Activated CD4-positive, alpha-beta T cell treated with anti-CD3 and anti-CD28 coated beads, Interleukin-2, amount 50 U/mL, for 24 hours (primary cell): ENCODE measurements at regions not wholly inside any gene's neighbourhood (a gene's known extent, or its start where the extent isn't known, plus 50 kb on each side); places are given as distances from the start of the nearest gene placed in this dataset.
"Not testable (repeated sequence)": the region's sequence is repeated elsewhere in the genome, so short reads cannot be mapped to it uniquely, and the experiment has no call there.

ENCODE experiments used
- DNase-seq, 2 donors: peaks; one replicate each; pipeline ENCODE4 v3.0.0-alpha.2; 2020; ENCODE audit warnings: low read depth in 1 of 2, low spot score in 1 of 2

GRCh38 chr15:70376929-70377691 is 279.4 kb upstream of the TLE3 start:
- no peak for DNase-seq

DNA sequence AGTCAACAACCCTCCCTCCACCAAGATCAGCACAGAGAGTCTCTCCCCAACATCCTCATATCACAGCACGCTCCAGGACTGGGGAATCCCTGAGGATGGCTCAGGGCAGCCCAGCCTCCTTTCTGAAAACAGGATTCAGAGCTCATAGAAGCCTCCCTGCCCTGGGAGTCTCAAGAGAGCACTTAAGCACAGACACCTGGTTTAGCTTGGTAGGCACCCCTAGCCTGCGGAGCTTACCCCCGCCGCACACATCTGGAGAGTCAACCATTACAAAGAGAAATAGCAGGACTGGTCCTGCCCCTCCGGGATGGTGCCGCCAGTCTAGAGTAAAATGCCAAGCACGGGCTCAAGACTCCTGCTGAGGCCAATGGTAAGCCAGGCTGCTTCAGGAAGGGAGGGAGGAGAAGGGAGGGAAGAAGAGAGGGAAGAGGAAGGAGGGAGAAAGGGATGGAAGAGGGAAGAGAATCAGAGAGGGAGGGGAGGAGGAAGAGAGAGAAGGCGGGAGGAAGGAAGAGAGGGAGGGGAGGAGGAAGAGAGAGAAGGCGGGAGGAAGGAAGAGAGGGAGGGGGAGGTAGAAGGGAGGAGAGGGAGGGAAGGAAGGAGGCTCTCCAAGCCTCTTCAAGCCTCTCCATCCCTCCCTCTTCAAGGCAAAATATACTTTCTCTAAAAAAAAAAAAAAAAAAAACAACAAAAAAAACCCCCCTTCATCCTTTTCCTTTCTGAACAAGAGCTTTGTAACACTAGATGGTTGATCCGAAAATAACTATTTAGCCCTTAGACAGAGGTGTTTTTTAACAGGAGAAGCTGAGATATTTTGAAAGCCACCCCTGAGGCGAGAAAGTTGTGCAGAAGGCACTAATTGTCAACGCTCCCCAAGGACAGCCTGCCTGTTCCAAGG is 278.6 kb upstream of the TLE3 start:
- DNase-seq = no peak

DNA sequence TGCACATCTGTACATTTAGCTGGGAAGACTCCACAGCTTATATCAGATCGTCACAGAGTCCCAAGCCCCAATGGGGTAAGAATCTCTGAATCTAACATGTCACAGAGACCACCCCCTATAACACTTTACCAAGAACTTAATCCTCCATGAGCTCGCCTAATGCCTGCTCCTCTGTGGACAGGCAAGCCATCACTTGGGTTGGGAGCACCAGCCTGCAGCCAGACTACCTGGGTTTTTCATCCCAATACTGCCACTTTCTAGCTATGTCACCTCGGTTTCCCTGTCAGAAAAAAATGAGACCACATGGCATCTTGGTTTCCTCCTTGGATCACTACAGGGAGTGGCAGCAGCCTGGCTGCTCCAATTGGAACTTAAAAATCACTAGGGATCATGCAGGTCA is 277.9 kb upstream of the TLE3 start:
- no peak for DNase-seq

- no peak for DNase-seq
Observed at GRCh38 chr15:70375006-70375431, 277.3 kb upstream of the TLE3 start.

GRCh38 chr15:70374096-70374495 is 276.4 kb upstream of the TLE3 start:
- DNase-seq = no peak

DNA sequence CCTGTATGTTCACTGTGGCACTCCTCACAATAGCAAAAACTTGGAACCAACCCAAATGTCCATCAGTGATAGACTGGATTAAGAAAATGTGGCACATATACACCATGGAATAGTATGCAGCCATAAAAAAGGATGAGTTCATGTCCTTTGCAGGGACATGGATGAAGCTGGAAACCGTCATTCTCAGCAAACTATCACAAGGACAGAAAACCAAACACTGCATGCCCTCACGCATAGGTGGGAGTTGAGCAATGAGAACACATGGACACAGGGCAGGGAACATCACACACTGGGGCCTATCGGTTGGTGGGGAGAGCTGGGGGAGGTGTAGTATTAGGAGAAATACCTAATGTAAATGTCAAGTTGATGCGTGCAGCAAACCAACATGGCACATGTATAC is 275.7 kb upstream of the TLE3 start:
- DNase-seq = not testable (repeated sequence)

DNA sequence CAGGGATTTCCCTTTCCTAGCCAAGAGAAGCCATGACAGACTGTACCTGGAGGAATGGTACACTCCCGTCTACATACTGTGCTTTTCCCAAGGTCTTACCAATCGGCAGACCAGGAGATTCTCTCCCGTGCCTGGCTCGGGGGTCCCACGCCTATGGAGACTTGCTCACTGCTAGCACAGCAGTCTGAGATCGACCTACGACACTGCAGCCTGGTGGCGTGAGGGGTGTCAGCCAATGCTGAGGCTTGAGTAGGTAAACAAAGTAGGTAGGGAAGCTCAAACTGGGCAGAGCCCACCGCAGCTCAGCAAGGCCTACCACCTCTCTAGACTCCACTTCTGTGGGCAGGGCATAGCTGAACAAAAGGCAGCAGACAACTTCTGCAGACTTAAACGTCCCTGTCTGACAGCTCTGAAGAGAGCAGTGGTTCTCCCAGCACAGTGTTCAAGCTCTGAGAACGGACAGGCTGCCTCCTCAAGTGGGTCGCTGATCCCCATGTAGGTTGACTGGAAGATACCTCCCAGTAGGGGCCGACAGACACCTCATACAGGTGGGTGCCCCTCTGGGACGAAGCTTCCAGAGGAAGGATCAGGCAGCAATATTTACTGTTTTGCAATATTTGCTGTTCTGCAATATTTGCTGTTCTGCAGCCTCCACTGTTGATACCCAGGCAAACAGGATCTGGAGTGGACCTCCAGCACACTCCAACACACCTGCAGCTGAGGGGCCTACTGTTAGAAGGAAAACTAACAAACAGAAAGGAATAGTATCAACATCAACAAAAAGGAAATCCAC is 270.4 kb upstream of the TLE3 start:
- not testable (repeated sequence) for DNase-seq

GRCh38 chr15:70364023-70364422 is 266.3 kb upstream of the TLE3 start:
- not testable (repeated sequence) for DNase-seq

DNA sequence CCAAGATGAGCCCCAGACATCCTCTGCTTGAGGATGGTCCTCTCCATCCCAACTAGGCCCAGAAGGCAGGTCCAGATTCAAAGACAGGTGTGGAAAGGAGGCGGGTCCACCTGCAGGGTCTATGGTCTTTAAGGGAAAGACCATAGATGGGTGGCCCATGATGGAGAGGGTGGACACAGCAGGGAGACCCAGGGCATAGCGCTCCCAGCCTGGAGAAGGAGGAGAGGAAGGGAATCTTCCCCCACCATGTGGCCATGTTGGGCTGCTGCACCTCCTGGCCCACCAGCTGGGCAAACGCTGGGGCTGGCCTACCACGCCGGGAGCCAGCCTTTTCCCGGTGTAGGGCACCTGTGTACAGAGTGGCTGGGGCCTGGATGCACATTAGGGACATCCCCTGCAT is 265.2 kb upstream of the TLE3 start:
- no peak for DNase-seq

GRCh38 chr15:70362350-70362749 is 264.6 kb upstream of the TLE3 start:
- DNase-seq = no peak

DNA sequence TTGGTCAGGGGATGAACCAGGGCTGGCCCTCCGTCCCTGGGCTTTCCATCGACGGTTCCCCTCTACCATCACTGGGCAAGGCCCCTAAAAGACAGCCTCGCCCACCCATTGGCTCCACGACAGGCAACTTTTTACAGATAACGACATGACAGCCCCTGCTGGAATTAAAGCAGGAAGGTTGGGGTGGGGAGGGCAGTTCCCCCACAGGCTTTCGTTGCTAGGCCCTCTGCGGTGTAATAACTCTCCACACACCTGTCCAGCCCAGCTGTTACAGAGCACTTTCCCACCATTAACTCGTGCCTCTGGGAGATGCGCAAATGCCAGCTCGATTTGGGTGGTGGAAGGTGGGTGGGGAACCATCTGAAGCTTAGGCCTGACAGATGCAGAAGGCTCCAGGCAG is 264.2 kb upstream of the TLE3 start:
- no peak for DNase-seq

GRCh38 chr15:70361106-70361505 is 263.4 kb upstream of the TLE3 start:
- DNase-seq = no peak

GRCh38 chr15:70358871-70359647 is 261.3 kb upstream of the TLE3 start:
- DNase-seq = no peak

GRCh38 chr15:70358011-70358819 is 260.5 kb upstream of the TLE3 start:
- no peak for DNase-seq

DNA sequence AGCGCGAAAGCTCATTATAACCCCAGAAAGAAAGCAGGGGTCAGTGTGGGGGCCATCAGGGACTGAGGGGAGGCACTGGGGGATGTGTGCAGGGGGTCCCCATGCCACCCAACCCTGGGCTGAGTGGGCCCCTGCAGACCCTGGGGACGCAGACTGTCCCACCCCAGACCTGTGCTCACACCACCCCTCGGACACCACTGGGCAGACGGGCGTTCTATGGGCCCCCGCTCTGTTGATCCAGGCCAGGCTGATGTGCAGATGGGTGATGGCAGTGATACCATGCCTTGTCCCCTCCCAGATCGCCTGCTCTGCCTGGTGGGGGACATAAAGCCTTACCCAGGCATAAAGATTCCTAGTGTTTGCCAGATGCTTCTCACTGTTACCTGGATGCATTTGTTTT is 259.7 kb upstream of the TLE3 start:
- DNase-seq = no peak

DNA sequence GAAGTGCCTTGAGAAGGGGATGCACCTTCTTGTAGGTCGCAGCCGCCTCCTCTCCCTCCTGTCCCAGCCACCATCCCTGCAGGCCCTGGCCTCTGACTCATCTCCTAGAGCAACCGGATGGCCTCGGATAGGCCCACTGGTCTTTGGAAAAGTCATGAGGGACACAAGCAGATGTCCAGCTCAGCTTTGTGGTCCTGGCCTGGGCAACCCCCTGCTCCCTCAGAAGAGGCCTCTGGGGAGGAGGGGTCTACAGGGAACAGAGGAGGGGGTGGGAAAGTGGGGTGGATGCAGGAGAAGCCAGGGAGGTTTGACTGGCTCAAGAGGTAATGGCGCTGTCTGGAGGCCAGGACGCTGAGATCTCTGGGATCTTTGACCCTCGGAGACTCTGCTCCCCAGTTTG is 259.2 kb upstream of the TLE3 start:
- no peak for DNase-seq

GRCh38 chr15:70356062-70356860 is 258.5 kb upstream of the TLE3 start:
- DNase-seq = no peak

GRCh38 chr15:70355275-70355795 is 257.6 kb upstream of the TLE3 start:
- no peak for DNase-seq

- no peak for DNase-seq
Observed at GRCh38 chr15:70354346-70354905, 256.7 kb upstream of the TLE3 start.
